ENCODE measurements at regions not wholly inside any gene's neighbourhood (a gene's known extent, or its start where the extent isn't known, plus 50 kb on each side); places are given as distances from the start of the nearest gene placed in this dataset.

- H3K79me2 ChIP-seq: no peaks in the 10 kb centered on the region
- H3K36me3 ChIP-seq (ENCODE audit: control insufficient read depth, insufficient read depth, low read length): no peaks in the 10 kb centered on the region
- TF ChIP-seq, protein P1, sequence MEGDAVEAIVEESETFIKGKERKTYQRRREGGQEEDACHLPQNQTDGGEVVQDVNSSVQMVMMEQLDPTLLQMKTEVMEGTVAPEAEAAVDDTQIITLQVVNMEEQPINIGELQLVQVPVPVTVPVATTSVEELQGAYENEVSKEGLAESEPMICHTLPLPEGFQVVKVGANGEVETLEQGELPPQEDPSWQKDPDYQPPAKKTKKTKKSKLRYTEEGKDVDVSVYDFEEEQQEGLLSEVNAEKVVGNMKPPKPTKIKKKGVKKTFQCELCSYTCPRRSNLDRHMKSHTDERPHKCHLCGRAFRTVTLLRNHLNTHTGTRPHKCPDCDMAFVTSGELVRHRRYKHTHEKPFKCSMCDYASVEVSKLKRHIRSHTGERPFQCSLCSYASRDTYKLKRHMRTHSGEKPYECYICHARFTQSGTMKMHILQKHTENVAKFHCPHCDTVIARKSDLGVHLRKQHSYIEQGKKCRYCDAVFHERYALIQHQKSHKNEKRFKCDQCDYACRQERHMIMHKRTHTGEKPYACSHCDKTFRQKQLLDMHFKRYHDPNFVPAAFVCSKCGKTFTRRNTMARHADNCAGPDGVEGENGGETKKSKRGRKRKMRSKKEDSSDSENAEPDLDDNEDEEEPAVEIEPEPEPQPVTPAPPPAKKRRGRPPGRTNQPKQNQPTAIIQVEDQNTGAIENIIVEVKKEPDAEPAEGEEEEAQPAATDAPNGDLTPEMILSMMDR (IDR thresholded peaks at IDR 0.05): no peak
- no peak overlapping the region for H3K4me3 ChIP-seq (ENCODE audit: low read depth, low read length)
- H3K9ac ChIP-seq: no peak overlapping the region
- H2AFZ ChIP-seq: no peak overlapping the region
- H3K4me2 ChIP-seq (ENCODE audit: low read length): no peak overlapping the region
- no peaks in the 10 kb centered on the region for H3K4me1 ChIP-seq
- no peak overlapping the region for H3K27ac ChIP-seq
- no peaks in the 10 kb centered on the region for H3K9me3 ChIP-seq (ENCODE audit: control insufficient read depth, low read length)
- no peaks in the 10 kb centered on the region for H3K27me3 ChIP-seq (ENCODE audit: control insufficient read depth, insufficient read depth, low read length)
These were observed 119.1 kb upstream of the FGGY start for GRCh38 chr1:59177756-59178155.

DNA sequence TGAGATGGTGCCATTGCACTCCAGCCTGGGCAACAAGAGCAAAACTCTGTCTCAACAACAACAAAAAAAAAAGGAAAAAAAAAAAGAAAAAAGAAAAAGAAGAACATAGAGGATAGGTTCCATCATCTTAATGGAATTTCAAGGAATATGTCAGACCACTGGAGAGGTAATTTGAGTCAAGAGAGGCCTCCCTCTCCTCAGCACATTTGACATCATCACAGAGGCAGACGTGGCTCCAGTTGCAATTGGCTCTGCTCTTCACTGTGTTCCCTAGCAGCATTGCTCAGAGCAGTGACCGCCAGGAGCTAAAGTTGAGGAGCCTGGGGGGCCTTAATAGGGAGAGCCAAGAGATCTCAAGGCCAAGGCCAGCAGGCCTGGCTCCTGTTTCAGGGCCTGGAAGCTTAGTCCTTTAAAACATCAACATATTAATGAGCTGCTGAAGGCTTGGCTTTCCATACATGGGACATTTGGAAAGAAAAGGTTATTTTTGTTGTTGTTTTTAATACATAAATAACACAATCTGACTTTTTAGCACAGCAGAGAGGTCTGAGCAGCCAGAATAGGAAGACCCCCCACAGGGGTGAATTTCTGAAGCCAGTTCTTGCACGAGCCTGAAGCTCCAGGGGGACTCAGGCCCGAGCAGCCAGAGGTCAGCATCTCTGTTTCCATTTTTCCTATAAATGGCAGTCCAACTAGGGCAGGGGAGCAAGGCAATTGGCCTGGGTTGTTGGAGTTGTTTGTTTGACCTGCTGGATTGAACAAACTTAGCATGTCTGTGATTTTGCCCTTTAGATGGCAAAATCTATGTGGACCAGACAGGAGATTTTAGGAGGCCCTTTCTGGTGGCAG, 118.3 kb upstream of the FGGY start:
- TF ChIP-seq, protein P1 (IDR thresholded peaks at IDR 0.05): no peak
- no peaks in the 10 kb centered on the region for H3K79me2 ChIP-seq
- H3K4me2 ChIP-seq (ENCODE audit: low read length): no peak overlapping the region
- H3K9ac ChIP-seq: no peak overlapping the region
- H3K27ac ChIP-seq: no peak overlapping the region
- no peaks in the 10 kb centered on the region for H3K4me1 ChIP-seq
- no peaks in the 10 kb centered on the region for H3K27me3 ChIP-seq (ENCODE audit: control insufficient read depth, insufficient read depth, low read length)
- no peaks in the 10 kb centered on the region for H3K36me3 ChIP-seq (ENCODE audit: control insufficient read depth, insufficient read depth, low read length)
- no peak overlapping the region for H3K4me3 ChIP-seq (ENCODE audit: low read depth, low read length)
- H3K9me3 ChIP-seq (ENCODE audit: control insufficient read depth, low read length): no peaks in the 10 kb centered on the region
- no peak overlapping the region for H2AFZ ChIP-seq

DNA sequence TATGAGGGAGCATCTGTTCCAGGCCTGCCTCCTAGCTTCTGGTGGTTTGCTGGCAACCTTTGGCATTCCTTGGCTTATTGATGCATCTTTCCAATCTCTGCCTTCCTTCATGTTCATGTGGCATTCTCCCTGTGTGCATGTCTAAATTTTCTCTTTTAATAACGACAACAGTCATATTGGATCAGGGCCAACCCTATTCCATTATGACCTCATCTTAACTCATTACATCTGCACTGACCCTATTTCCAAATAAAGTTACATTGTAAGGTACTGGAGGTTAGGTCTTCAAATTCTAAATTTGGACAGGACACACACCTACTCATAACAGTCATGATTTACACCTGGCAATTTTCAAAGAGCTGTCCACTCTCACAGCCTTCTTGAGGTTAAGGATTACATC, 117.2 kb upstream of the FGGY start:
- TF ChIP-seq, protein P1 (IDR thresholded peaks at IDR 0.05): no peak
- Histone ChIP-seq H3K4me2 (ENCODE audit: low read length) (no peak overlapping the region), H2AFZ (no peak overlapping the region), H3K4me1 (no peaks in the 10 kb centered on the region), H3K4me3 (ENCODE audit: low read depth, low read length) (no peak overlapping the region), H3K27me3 (ENCODE audit: control insufficient read depth, insufficient read depth, low read length) (no peaks in the 10 kb centered on the region), H3K79me2 (no peaks in the 10 kb centered on the region), H3K27ac (no peak overlapping the region), H3K9me3 (ENCODE audit: control insufficient read depth, low read length) (no peaks in the 10 kb centered on the region), H3K36me3 (ENCODE audit: control insufficient read depth, insufficient read depth, low read length) (no peaks in the 10 kb centered on the region), H3K9ac (no peak overlapping the region)

GRCh38 chr1:59180735-59181134, 116.2 kb upstream of the FGGY start:
- Histone ChIP-seq H3K9me3 (ENCODE audit: control insufficient read depth, low read length) (no peaks in the 10 kb centered on the region), H3K27me3 (ENCODE audit: control insufficient read depth, insufficient read depth, low read length) (no peaks in the 10 kb centered on the region), H3K9ac (no peak overlapping the region), H3K79me2 (no peaks in the 10 kb centered on the region), H3K4me2 (ENCODE audit: low read length) (no peak overlapping the region), H3K36me3 (ENCODE audit: control insufficient read depth, insufficient read depth, low read length) (no peaks in the 10 kb centered on the region), H3K4me3 (ENCODE audit: low read depth, low read length) (no peak overlapping the region), H3K27ac (no peak overlapping the region), H3K4me1 (no peaks in the 10 kb centered on the region), H2AFZ (no peak overlapping the region)
- TF ChIP-seq, protein P1 (IDR thresholded peaks at IDR 0.05): no peak
